B cell (primary cell): ENCODE measurements at regions not wholly inside any gene's neighbourhood (a gene's known extent, or its start where the extent isn't known, plus 50 kb on each side); places are given as distances from the start of the nearest gene placed in this dataset.

Source experiments
- ATAC-seq: fragments of 200-7000 bp; cut with Tn5 transposase; one replicate; pipeline ENCODE4 v1.10.0; 2021; ENCODE audit warnings: low read depth, mild to moderate bottlenecking, moderate number of reproducible peaks, moderate library complexity
- CTCF ChIA-PET: fragments of 350-600 bp; sonication (Branson Sonifier 250); formaldehyde crosslinking; loops from one replicate; lab custom pipeline; 2021; ENCODE audit warnings: antibody characterized with exemption, inconsistent platforms; lab: Charles Lee
- POLR2A ChIA-PET: fragments of 350-600 bp; sonication (Branson Sonifier 250); formaldehyde crosslinking; loops from one replicate; lab custom pipeline; 2021; ENCODE audit warnings: antibody characterized with exemption; lab: Charles Lee
- DNase-seq: peaks from one replicate; pipeline ENCODE4 v3.0.0; 2013
- H2AFZ ChIP-seq: 2 replicates; pipeline ENCODE4 v1.6.1; 2012; ENCODE audit warnings: mild to moderate bottlenecking, low read depth, low read length; ENCODE audit not compliant: insufficient read depth, poor library complexity, severe bottlenecking
- H3K27ac ChIP-seq, 2 donors: 1 replicate in 1 of 2; 2 replicates in 1 of 2; pipeline ENCODE4 v1.5.1; 2012 to 2013; ENCODE audit warnings: low read length in 2 of 2, mild to moderate bottlenecking in 2 of 2, moderate library complexity in 1 of 2
- H3K27me3 ChIP-seq, 4 experiments: fragments of 200-600 bp in 1 of 4; sonication (generic) in 1 of 4; replicated peaks in 1 of 4; 1 replicate in 2 of 4; 2 replicates in 2 of 4; pipeline versions ENCODE4 v1.6.1 to v1.7.0; 2013 to 2016; ENCODE audit warnings: low read length in 3 of 4, mild to moderate bottlenecking in 2 of 4, mixed read lengths in 1 of 4, moderate library complexity in 1 of 4; ENCODE audit not compliant: insufficient read depth in 4 of 4, control insufficient read depth in 3 of 4; ENCODE audit errors: control extremely low read depth in 1 of 4
- H3K36me3 ChIP-seq, 2 experiments: replicated peaks in 1 of 2; 1 replicate in 1 of 2; 2 replicates in 1 of 2; pipeline versions ENCODE4 v1.6.1 to v1.7.1; 2013; ENCODE audit warnings: low read length in 1 of 2; ENCODE audit not compliant: insufficient read depth in 2 of 2, control insufficient read depth in 1 of 2; ENCODE audit errors: control extremely low read depth in 1 of 2, extremely low read depth in 1 of 2
- H3K4me1 ChIP-seq, 2 donors: fragments of 200-600 bp in 1 of 2; sonication (generic) in 1 of 2; 1 replicate in 1 of 2; 2 replicates in 1 of 2; pipeline versions ENCODE4 v1.5.1 to v1.6.1; 2013 to 2017; ENCODE audit warnings: low read length in 2 of 2; ENCODE audit not compliant: control insufficient read depth in 2 of 2, insufficient read depth in 2 of 2
- H3K4me2 ChIP-seq: replicated peaks from 2 replicates; pipeline ENCODE3; 2012; ENCODE audit warnings: mild to moderate bottlenecking, low read depth, low read length; ENCODE audit not compliant: poor library complexity, severe bottlenecking
- H3K4me3 ChIP-seq, 5 experiments: fragments of 200-600 bp in 1 of 5; sonication (generic) in 1 of 5; 1 replicate in 3 of 5; 2 replicates in 2 of 5; pipeline versions ENCODE4 v1.5.1 to v1.7.0; 2011 to 2016; ENCODE audit warnings: low read length in 4 of 5, mild to moderate bottlenecking in 4 of 5, low read depth in 2 of 5, control low read depth in 1 of 5, moderate library complexity in 1 of 5; ENCODE audit not compliant: insufficient read depth in 1 of 5; ENCODE audit errors: control extremely low read depth in 1 of 5, extremely low read depth in 1 of 5
- H3K79me2 ChIP-seq: fragments of 200-600 bp; sonication (generic); one replicate; pipeline ENCODE4 v1.6.0; 2016; ENCODE audit warnings: low read length; ENCODE audit not compliant: control insufficient read depth, insufficient read depth
- H3K9ac ChIP-seq: fragments of 200-600 bp; sonication (generic); 2 replicates; pipeline ENCODE4 v1.6.1; 2017; ENCODE audit warnings: mild to moderate bottlenecking, low read length, moderate library complexity
- H3K9me3 ChIP-seq, 3 donors: one replicate each; pipeline versions ENCODE4 v1.6.1 to v1.7.1; 2013; ENCODE audit warnings: low read length in 2 of 3; ENCODE audit not compliant: control insufficient read depth in 2 of 3, insufficient read depth in 1 of 3; ENCODE audit errors: control extremely low read depth in 1 of 3
- H4K20me1 ChIP-seq: 2 replicates; pipeline ENCODE4 v1.6.0; 2012; ENCODE audit warnings: mild to moderate bottlenecking, low read length; ENCODE audit not compliant: insufficient read depth, control insufficient read depth, poor library complexity, severe bottlenecking
- H3K27ac Mint-ChIP-seq: one replicate; pipeline ENCODE4 v1.8.0; 2021; ENCODE audit warnings: mixed read lengths
- H3K27me3 Mint-ChIP-seq: one replicate; pipeline ENCODE4 v1.8.0; 2021; ENCODE audit warnings: mixed read lengths
- H3K4me1 Mint-ChIP-seq: one replicate; pipeline ENCODE4 v1.8.0; 2021; ENCODE audit warnings: mixed read lengths
- H3K4me3 Mint-ChIP-seq: one replicate; pipeline ENCODE4 v1.8.0; 2021; ENCODE audit warnings: mixed read lengths
- H3K9me3 Mint-ChIP-seq: one replicate; pipeline ENCODE4 v1.8.0; 2022; ENCODE audit warnings: mixed read lengths; ENCODE audit not compliant: insufficient read depth
- EZH2 ChIP-seq: IDR thresholded peaks from 2 replicates; pipeline ENCODE4 v1.6.1; 2012; ENCODE audit warnings: borderline replicate concordance, low read depth, mild to moderate bottlenecking, moderate library complexity, low read length; ENCODE audit not compliant: insufficient read depth, poor library complexity, severe bottlenecking
- WGBS: methylation state at CpG from one replicate; pipeline ENCODE4 v1.1.5; 2013; ENCODE audit warnings: missing lambda C conversion rate; ENCODE audit not compliant: insufficient coverage; 5-methylcytosine and 5-hydroxymethylcytosine counted together
- intact Hi-C: fragments of 100-400 bp; cut with micrococcal nuclease; formaldehyde crosslinking; loops from one replicate; pipeline ENCODE4 v1.10.0; 2022
- TF ChIP-seq, protein P1 (sequence below): fragments of 200-600 bp; IDR thresholded peaks from one replicate; pipeline ENCODE4 v1.8.0; 2022; ENCODE audit warnings: antibody characterized with exemption, mild to moderate bottlenecking

DNA sequence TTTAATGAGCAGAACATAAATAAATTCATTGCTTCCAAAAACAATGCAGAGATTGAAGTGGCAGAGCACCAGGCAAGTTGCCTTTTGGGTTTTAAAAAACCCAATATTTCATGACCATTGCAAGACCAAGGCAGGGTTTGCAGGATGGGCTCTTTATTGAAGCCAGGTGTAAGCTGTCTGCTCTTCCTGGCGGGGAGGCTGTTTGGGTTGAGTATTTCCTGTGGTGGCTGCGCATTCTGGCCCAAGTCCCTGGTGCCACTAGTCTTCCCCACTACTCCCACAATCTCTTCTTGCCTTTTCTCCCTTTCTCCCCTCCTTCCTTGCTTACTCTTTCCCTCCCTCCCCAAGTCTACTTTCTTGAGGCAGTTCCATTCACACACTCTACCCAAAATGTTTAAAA, 116.4 kb downstream of the AKAP11 start:
- no peak overlapping the region for H3K4me2 ChIP-seq
- Mint-ChIP-seq H3K9me3 (no peaks in the 10 kb centered on the region), H3K4me3 (no peak overlapping the region), H3K4me1 (peaks cover 6% of the 10 kb centered on the region), H3K27ac (no peak overlapping the region), H3K27me3 (no peaks in the 10 kb centered on the region)
- no CpG with 5 or more reads among the region's 2 CpGs for WGBS
- DNase-seq (no peak), ATAC-seq (no peak)
- no peak overlapping the region for H2AFZ ChIP-seq
- intact Hi-C loops = no loop called here
- H3K27me3 ChIP-seq = no peaks in the 10 kb centered on the region
- no peak overlapping the region for H3K27ac ChIP-seq
- peaks cover 0 to 4% of the 10 kb centered on the region in 2 donors for H3K4me1 ChIP-seq
- H3K9me3 ChIP-seq = no peaks in the 10 kb centered on the region
- TF ChIP-seq, protein P1, sequence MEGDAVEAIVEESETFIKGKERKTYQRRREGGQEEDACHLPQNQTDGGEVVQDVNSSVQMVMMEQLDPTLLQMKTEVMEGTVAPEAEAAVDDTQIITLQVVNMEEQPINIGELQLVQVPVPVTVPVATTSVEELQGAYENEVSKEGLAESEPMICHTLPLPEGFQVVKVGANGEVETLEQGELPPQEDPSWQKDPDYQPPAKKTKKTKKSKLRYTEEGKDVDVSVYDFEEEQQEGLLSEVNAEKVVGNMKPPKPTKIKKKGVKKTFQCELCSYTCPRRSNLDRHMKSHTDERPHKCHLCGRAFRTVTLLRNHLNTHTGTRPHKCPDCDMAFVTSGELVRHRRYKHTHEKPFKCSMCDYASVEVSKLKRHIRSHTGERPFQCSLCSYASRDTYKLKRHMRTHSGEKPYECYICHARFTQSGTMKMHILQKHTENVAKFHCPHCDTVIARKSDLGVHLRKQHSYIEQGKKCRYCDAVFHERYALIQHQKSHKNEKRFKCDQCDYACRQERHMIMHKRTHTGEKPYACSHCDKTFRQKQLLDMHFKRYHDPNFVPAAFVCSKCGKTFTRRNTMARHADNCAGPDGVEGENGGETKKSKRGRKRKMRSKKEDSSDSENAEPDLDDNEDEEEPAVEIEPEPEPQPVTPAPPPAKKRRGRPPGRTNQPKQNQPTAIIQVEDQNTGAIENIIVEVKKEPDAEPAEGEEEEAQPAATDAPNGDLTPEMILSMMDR = no peak
- TF ChIP-seq EZH2 = no peak
- ChIA-PET CTCF (no interaction called here), POLR2A (no interaction called here)
- no peaks in the 10 kb centered on the region for H3K79me2 ChIP-seq
- H3K36me3 ChIP-seq = no peaks in the 10 kb centered on the region
- H3K4me3 ChIP-seq = no peak overlapping the region
- H3K9ac ChIP-seq = no peak overlapping the region
- H4K20me1 ChIP-seq = no peaks in the 10 kb centered on the region

DNA sequence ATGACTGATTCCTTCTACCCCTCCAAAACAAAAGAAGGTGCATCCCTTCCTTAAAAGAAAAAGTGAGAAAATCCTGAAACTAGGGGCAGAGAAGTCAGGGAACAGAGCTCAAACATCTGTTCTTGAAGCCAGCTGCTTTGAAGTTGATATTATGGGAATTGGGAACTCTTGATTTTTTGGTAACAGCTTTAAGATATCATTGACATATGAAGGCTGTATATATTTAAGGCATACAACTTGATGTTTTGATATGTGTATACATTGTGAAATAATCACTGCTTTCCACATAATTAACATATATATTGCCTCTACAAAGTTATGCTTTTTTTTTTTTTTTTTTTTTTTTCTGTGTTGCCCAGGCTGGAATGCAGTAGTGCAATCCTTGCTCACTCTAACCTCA, 117.1 kb downstream of the AKAP11 start:
- Mint-ChIP-seq H3K9me3 (no peaks in the 10 kb centered on the region), H3K27ac (no peak overlapping the region), H3K27me3 (no peaks in the 10 kb centered on the region), H3K4me3 (no peak overlapping the region), H3K4me1 (peaks cover 6% of the 10 kb centered on the region)
- Histone ChIP-seq H3K9me3 (no peaks in the 10 kb centered on the region), H3K27me3 (no peaks in the 10 kb centered on the region), H3K4me1 (peaks cover 0 to 4% of the 10 kb centered on the region in 2 donors), H4K20me1 (no peaks in the 10 kb centered on the region), H3K9ac (no peak overlapping the region), H3K27ac (no peak overlapping the region), H3K36me3 (no peaks in the 10 kb centered on the region), H3K4me2 (no peak overlapping the region), H3K4me3 (no peak overlapping the region), H3K79me2 (no peaks in the 10 kb centered on the region), H2AFZ (no peak overlapping the region)
- no peak for ATAC-seq
- no peak for TF ChIP-seq EZH2
- TF ChIP-seq, protein P1 = no peak
- ChIA-PET CTCF (no interaction called here), POLR2A (no interaction called here)
- intact Hi-C loops = no loop called here
- no peak for DNase-seq
